Panc1 (cell line): ENCODE measurements at regions not wholly inside any gene's neighbourhood (a gene's known extent, or its start where the extent isn't known, plus 50 kb on each side); places are given as distances from the start of the nearest gene placed in this dataset.

Experiments
- ATAC-seq: fragments of 200-7000 bp; cut with Tn5 transposase; 2 replicates; pipeline ENCODE4 v1.9.1; 2020; ENCODE audit warnings: mild to moderate bottlenecking, moderate library complexity
- BruUV-seq: library from RNA; stranded (reverse); fragments of 400-500 nt; replicated peaks from 2 replicates; lab custom pipeline; 2021; lab: Mats Ljungman, UMichigan
- CTCF ChIA-PET: fragments of 300-600 bp; sonication (Branson Sonifier 250); formaldehyde crosslinking; loops from one replicate; lab custom pipeline; 2022; ENCODE audit warnings: antibody characterized with exemption; lab: Charles Lee
- POLR2A ChIA-PET: fragments of 300-600 bp; sonication (Branson Sonifier 250); formaldehyde crosslinking; loops from one replicate; lab custom pipeline; 2022; ENCODE audit warnings: antibody characterized with exemption; lab: Charles Lee
- DNase-seq: peaks from one replicate; pipeline ENCODE4 v3.0.0-alpha.2; 2010; ENCODE audit warnings: low read depth, low spot score
- H3K27ac ChIP-seq: 2 replicates; pipeline ENCODE4 v1.5.1; 2011; ENCODE audit warnings: mild to moderate bottlenecking, low read length, inconsistent platforms
- H3K27me3 ChIP-seq: fragments of 200-500 bp; sonication (Bioruptor generic); 2 replicates; pipeline ENCODE4 v1.6.0; 2014; ENCODE audit warnings: low read length, inconsistent platforms; ENCODE audit not compliant: control insufficient read depth, insufficient read depth
- H3K36me3 ChIP-seq: fragments of 200-500 bp; sonication (Bioruptor generic); 2 replicates; pipeline ENCODE4 v1.5.1; 2014; ENCODE audit warnings: inconsistent platforms, mild to moderate bottlenecking, low read length, moderate library complexity; ENCODE audit not compliant: control insufficient read depth, insufficient read depth
- H3K4me1 ChIP-seq: 2 replicates; pipeline ENCODE4 v1.5.1; 2011; ENCODE audit warnings: inconsistent platforms, mild to moderate bottlenecking, low read length, moderate library complexity; ENCODE audit not compliant: control insufficient read depth, insufficient read depth
- H3K4me3 ChIP-seq, 2 experiments: 2 replicates each; pipeline ENCODE4 v1.5.1; 2011 to 2012; ENCODE audit warnings: low read depth in 2 of 2, low read length in 2 of 2, mild to moderate bottlenecking in 2 of 2, inconsistent platforms in 1 of 2, moderate library complexity in 1 of 2
- H3K9me3 ChIP-seq: fragments of 200-500 bp; sonication (Bioruptor generic); 2 replicates; pipeline ENCODE4 v1.5.1; 2014; ENCODE audit warnings: low read depth, mild to moderate bottlenecking, inconsistent platforms, low read length, moderate library complexity; ENCODE audit not compliant: control insufficient read depth, insufficient read depth
- POLR2AphosphoS5 ChIP-seq: IDR thresholded peaks from 2 replicates; pipeline ENCODE4 v1.6.1; 2012; ENCODE audit warnings: mild to moderate bottlenecking, low read depth, low read length, moderate library complexity
- SIN3A ChIP-seq: IDR thresholded peaks from 2 replicates; pipeline ENCODE4 v1.6.1; 2012; ENCODE audit warnings: low read depth, mild to moderate bottlenecking, low read length, moderate library complexity, borderline replicate concordance; ENCODE audit not compliant: insufficient read depth
- TCF7L2 ChIP-seq: IDR thresholded peaks from 2 replicates; pipeline ENCODE4 v1.6.1; 2011; ENCODE audit warnings: mild to moderate bottlenecking, low read depth, low read length, inconsistent platforms
- in situ Hi-C: cut with HindIII; loops from 2 replicates; pipeline ENCODE4 v1.10.0; 2016; ENCODE audit warnings: low sequenced_read_pairs, low pct_unique_long_range_greater_than_20kb
- intact Hi-C: fragments of 100-400 bp; cut with micrococcal nuclease; formaldehyde crosslinking; loops from one replicate; pipeline ENCODE4 v1.10.0; 2022; ENCODE audit not compliant: unreplicated experiment
- TF ChIP-seq, protein P1 (sequence below): fragments of 450-650 bp; IDR thresholded peaks from 2 replicates; pipeline ENCODE4 v1.5.1; 2017; ENCODE audit warnings: mild to moderate bottlenecking
- TF ChIP-seq, protein P2 (sequence below), 2 experiments: IDR thresholded peaks; 2 replicates each; pipeline ENCODE4 v1.6.1; 2011 to 2012; ENCODE audit warnings: low read depth in 2 of 2, control low read depth in 1 of 2, low read length in 1 of 2, mild to moderate bottlenecking in 1 of 2, moderate library complexity in 1 of 2; ENCODE audit not compliant: insufficient read depth in 1 of 2

DNA sequence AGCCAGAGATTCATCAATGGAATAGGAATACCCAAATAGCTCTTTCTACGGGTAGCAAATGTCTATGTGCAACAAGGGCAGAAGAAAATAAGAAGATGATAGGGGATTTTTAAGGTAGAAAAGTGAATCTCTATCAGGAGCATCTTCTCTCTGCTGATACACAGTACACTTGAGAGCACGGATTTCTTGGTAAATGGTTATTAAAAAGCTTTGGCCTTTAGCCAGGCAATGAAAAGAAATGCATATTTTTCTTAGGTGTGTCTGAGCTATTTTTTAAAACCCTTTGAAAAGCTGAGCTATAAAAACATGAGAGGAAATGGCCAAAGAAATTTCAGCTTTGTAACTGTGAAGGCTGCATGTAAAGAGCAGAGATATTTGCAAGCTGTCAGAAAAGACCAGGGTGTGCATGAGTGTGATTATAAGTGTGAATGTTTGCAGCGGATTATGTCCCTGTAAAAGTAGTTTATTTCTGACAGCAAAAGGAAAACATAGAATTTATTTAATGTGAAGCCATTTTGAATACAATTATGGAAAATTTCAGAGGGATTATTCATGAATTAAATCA lies 487.1 kb upstream of the PIK3R1 start:
- no peak for ATAC-seq
- Histone ChIP-seq H3K4me3 (no peak overlapping the region), H3K9me3 (no peaks in the 10 kb centered on the region), H3K27me3 (no peaks in the 10 kb centered on the region), H3K4me1 (no peaks in the 10 kb centered on the region), H3K27ac (no peak overlapping the region), H3K36me3 (no peaks in the 10 kb centered on the region)
- ChIA-PET POLR2A (no interaction called here), CTCF (no interaction called here)
- BruUV-seq = no TSS peak
- no peak for DNase-seq
- intact Hi-C loops (no loop called here), in situ Hi-C loops (no loop called here)
- TF ChIP-seq, protein P1, sequence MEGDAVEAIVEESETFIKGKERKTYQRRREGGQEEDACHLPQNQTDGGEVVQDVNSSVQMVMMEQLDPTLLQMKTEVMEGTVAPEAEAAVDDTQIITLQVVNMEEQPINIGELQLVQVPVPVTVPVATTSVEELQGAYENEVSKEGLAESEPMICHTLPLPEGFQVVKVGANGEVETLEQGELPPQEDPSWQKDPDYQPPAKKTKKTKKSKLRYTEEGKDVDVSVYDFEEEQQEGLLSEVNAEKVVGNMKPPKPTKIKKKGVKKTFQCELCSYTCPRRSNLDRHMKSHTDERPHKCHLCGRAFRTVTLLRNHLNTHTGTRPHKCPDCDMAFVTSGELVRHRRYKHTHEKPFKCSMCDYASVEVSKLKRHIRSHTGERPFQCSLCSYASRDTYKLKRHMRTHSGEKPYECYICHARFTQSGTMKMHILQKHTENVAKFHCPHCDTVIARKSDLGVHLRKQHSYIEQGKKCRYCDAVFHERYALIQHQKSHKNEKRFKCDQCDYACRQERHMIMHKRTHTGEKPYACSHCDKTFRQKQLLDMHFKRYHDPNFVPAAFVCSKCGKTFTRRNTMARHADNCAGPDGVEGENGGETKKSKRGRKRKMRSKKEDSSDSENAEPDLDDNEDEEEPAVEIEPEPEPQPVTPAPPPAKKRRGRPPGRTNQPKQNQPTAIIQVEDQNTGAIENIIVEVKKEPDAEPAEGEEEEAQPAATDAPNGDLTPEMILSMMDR = no peak
- TF ChIP-seq, protein P2, sequence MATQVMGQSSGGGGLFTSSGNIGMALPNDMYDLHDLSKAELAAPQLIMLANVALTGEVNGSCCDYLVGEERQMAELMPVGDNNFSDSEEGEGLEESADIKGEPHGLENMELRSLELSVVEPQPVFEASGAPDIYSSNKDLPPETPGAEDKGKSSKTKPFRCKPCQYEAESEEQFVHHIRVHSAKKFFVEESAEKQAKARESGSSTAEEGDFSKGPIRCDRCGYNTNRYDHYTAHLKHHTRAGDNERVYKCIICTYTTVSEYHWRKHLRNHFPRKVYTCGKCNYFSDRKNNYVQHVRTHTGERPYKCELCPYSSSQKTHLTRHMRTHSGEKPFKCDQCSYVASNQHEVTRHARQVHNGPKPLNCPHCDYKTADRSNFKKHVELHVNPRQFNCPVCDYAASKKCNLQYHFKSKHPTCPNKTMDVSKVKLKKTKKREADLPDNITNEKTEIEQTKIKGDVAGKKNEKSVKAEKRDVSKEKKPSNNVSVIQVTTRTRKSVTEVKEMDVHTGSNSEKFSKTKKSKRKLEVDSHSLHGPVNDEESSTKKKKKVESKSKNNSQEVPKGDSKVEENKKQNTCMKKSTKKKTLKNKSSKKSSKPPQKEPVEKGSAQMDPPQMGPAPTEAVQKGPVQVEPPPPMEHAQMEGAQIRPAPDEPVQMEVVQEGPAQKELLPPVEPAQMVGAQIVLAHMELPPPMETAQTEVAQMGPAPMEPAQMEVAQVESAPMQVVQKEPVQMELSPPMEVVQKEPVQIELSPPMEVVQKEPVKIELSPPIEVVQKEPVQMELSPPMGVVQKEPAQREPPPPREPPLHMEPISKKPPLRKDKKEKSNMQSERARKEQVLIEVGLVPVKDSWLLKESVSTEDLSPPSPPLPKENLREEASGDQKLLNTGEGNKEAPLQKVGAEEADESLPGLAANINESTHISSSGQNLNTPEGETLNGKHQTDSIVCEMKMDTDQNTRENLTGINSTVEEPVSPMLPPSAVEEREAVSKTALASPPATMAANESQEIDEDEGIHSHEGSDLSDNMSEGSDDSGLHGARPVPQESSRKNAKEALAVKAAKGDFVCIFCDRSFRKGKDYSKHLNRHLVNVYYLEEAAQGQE (IDR thresholded peaks at IDR 0.05; ENCODE audit: insufficient read depth in 1 of 2, low read depth in 2 of 2, low read length in 1 of 2) = no peak
- no peak for TF ChIP-seq SIN3A
- no peak for TF ChIP-seq TCF7L2
- no peak for TF ChIP-seq POLR2AphosphoS5

DNA sequence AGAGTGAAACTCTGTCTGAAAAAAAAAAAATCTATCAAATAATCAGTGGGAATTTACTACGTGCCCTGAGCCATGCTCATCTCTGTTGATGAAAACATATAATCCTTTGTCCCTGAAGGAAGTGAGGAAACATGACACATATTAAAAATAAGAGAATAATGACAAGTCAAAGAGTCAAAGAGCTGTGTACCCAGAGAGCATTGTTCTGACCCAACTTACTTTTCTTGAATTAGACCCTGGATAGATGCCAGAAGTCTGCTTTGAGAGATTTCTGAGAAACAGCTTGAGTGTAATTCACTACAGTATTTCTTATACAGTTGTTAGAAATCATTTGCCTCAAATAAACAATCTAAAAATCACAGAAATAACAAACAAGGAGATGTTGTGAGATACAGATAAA lies 490.0 kb upstream of the PIK3R1 start:
- ChIA-PET POLR2A (interaction anchor here (0.6 kb wide), 1 partner anchor 712 kb away, joined by 9 read pairs; no protein-coding TSS in a partner anchor), CTCF (no interaction called here)
- ATAC-seq (no peak), DNase-seq (no peak)
- no peak overlapping the region for H3K4me3 ChIP-seq
- in situ Hi-C loops = no loop called here
- no TSS peak for BruUV-seq
- no peaks in the 10 kb centered on the region for H3K9me3 ChIP-seq
- H3K36me3 ChIP-seq = no peaks in the 10 kb centered on the region
- TF ChIP-seq, protein P2 (IDR thresholded peaks at IDR 0.05; ENCODE audit: insufficient read depth in 1 of 2, low read depth in 2 of 2, low read length in 1 of 2) = no peak
- TF ChIP-seq POLR2AphosphoS5 (no peak), SIN3A (no peak), TCF7L2 (no peak)
- TF ChIP-seq, protein P1 = no peak
- no peaks in the 10 kb centered on the region for H3K27me3 ChIP-seq
- intact Hi-C loops = no loop called here
- no peaks in the 10 kb centered on the region for H3K4me1 ChIP-seq
- H3K27ac ChIP-seq = no peak overlapping the region
